ENCODE measurements at regions not wholly inside any gene's neighbourhood (a gene's known extent, or its start where the extent isn't known, plus 50 kb on each side); places are given as distances from the start of the nearest gene placed in this dataset.

- Mint-ChIP-seq H3K9me3 (peaks cover 3% of the 10 kb centered on the region), H3K27me3 (peaks cover 3% of the 10 kb centered on the region), H3K27ac (no peak overlapping the region), H3K4me1 (ENCODE audit: low read depth) (peaks cover 11% of the 10 kb centered on the region), H3K4me3 (no peak overlapping the region), H3K36me3 (ENCODE audit: low read depth) (peaks cover 2% of the 10 kb centered on the region)
- DNase-seq (no peak), ATAC-seq (no peak)
- ChIA-PET CTCF (no interaction called here), POLR2A (no interaction called here)
- no peak for TF ChIP-seq CTCF (IDR thresholded peaks at IDR 0.05)
- intact Hi-C loops (cut with micrococcal nuclease) = no loop called here
Measured at GRCh38 chr10:4477664-4478063, 348.3 kb upstream of the AKR1E2 start.

- peaks cover 3% of the 10 kb centered on the region for H3K9me3 Mint-ChIP-seq
- TF ChIP-seq CTCF (IDR thresholded peaks at IDR 0.05) = no peak
- ChIA-PET POLR2A (no interaction called here), CTCF (no interaction called here)
- H3K36me3 Mint-ChIP-seq (ENCODE audit: low read depth) = peaks cover 2% of the 10 kb centered on the region
- ATAC-seq (no peak), DNase-seq (no peak)
- intact Hi-C loops (cut with micrococcal nuclease) = no loop called here
- peaks cover 7% of the 10 kb centered on the region for H3K4me1 Mint-ChIP-seq (ENCODE audit: low read depth)
- no peak overlapping the region for H3K27ac Mint-ChIP-seq
- peaks cover 3% of the 10 kb centered on the region for H3K27me3 Mint-ChIP-seq
- H3K4me3 Mint-ChIP-seq = no peak overlapping the region
Measured at GRCh38 chr10:4475827-4476490, 350.0 kb upstream of the AKR1E2 start.

GRCh38 chr10:4474829-4475228, 351.2 kb upstream of the AKR1E2 start:
- DNase-seq (no peak), ATAC-seq (no peak)
- POLR2A ChIA-PET = no interaction called here
- Mint-ChIP-seq H3K9me3 (peaks cover 3% of the 10 kb centered on the region), H3K27ac (no peak overlapping the region), H3K36me3 (ENCODE audit: low read depth) (peaks cover 2% of the 10 kb centered on the region), H3K4me1 (ENCODE audit: low read depth) (peaks cover 7% of the 10 kb centered on the region), H3K27me3 (peaks cover 6% of the 10 kb centered on the region), H3K4me3 (no peak overlapping the region)
- CTCF ChIA-PET = interaction anchor here (0.6 kb wide), 1 partner anchor 35 kb away, joined by 3 read pairs; no protein-coding TSS in a partner anchor
- intact Hi-C loops (cut with micrococcal nuclease) = no loop called here
- TF ChIP-seq CTCF (IDR thresholded peaks at IDR 0.05) = no peak

GRCh38 chr10:4473977-4474376, 352.0 kb upstream of the AKR1E2 start:
- intact Hi-C loops (cut with micrococcal nuclease) = no loop called here
- CTCF ChIA-PET = interaction anchor here (0.6 kb wide), 2 partner anchors 36 to 626 kb away, joined by 3 to 4 read pairs; no protein-coding TSS in a partner anchor
- ATAC-seq = no peak
- POLR2A ChIA-PET = no interaction called here
- DNase-seq = no peak
- H3K27me3 Mint-ChIP-seq = peaks cover 8% of the 10 kb centered on the region
- H3K4me3 Mint-ChIP-seq = no peak overlapping the region
- TF ChIP-seq CTCF (IDR thresholded peaks at IDR 0.05) = no peak
- H3K36me3 Mint-ChIP-seq (ENCODE audit: low read depth) = no peaks in the 10 kb centered on the region
- H3K27ac Mint-ChIP-seq = no peak overlapping the region
- H3K4me1 Mint-ChIP-seq (ENCODE audit: low read depth) = peaks cover 7% of the 10 kb centered on the region
- H3K9me3 Mint-ChIP-seq = no peaks in the 10 kb centered on the region

GRCh38 chr10:4472190-4472904, 353.7 kb upstream of the AKR1E2 start:
- Mint-ChIP-seq H3K4me3 (no peak overlapping the region), H3K9me3 (no peaks in the 10 kb centered on the region), H3K27me3 (peaks cover 12% of the 10 kb centered on the region), H3K4me1 (ENCODE audit: low read depth) (peaks cover 6% of the 10 kb centered on the region), H3K36me3 (ENCODE audit: low read depth) (no peaks in the 10 kb centered on the region), H3K27ac (no peak overlapping the region)
- ATAC-seq (no peak), DNase-seq (no peak)
- ChIA-PET CTCF (no interaction called here), POLR2A (no interaction called here)
- TF ChIP-seq CTCF (IDR thresholded peaks at IDR 0.05) = no peak
- intact Hi-C loops (cut with micrococcal nuclease) = no loop called here
